ENCODE measurements at regions not wholly inside any gene's neighbourhood (a gene's known extent, or its start where the extent isn't known, plus 50 kb on each side); places are given as distances from the start of the nearest gene placed in this dataset.

DNA sequence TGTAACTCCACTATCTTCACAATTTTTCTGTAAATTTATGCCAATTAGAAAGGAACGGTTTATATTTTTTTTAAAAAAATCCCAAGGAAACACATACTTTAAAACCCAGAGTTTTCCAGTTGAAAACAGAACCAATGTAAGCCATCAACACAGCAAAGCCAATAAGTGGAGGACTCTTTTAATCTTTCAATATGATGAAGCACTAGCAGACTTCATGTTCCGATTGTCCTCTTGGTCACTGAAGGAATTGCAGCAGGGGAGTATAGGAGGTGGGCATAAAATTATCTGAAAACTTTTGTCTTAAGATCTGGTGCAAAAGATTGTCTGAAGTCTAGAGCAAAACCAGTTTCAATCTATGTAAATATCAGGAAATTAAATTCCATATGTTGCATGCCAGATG is 102.1 kb upstream of the PAPPA start:
- DNase-seq (ENCODE audit: extremely low read depth, low read depth) = no peak

DNA sequence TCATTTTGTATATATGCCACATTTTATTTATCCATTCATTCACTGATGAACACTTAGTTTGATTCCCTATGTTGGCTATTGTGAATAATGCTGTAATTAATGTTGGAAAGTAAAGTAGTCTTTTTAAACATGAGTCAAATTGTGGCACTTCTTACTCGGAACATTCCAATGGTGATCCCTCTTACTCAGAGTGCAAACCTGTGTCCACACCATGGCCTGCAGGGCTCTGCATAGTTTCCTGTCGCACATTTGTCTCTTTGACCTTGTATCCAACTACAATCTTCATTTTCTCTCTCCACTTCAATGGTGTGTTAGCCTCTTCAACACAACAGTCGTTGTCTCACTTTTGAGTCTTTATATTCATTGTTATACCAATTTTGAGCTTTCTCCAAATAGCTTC is 98.1 kb upstream of the PAPPA start:
- TF ChIP-seq, protein P1, sequence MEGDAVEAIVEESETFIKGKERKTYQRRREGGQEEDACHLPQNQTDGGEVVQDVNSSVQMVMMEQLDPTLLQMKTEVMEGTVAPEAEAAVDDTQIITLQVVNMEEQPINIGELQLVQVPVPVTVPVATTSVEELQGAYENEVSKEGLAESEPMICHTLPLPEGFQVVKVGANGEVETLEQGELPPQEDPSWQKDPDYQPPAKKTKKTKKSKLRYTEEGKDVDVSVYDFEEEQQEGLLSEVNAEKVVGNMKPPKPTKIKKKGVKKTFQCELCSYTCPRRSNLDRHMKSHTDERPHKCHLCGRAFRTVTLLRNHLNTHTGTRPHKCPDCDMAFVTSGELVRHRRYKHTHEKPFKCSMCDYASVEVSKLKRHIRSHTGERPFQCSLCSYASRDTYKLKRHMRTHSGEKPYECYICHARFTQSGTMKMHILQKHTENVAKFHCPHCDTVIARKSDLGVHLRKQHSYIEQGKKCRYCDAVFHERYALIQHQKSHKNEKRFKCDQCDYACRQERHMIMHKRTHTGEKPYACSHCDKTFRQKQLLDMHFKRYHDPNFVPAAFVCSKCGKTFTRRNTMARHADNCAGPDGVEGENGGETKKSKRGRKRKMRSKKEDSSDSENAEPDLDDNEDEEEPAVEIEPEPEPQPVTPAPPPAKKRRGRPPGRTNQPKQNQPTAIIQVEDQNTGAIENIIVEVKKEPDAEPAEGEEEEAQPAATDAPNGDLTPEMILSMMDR (IDR thresholded peaks at IDR 0.05; ENCODE audit: low read depth, low read length, missing control alignments) = no peak
- no peak for DNase-seq (ENCODE audit: extremely low read depth, low read depth)
- H3K4me3 ChIP-seq (replicated peaks; ENCODE audit: low read depth, low read length) = no peak overlapping the region

More for the DNA sequence above, 102.1 kb upstream of the PAPPA start:
- TF ChIP-seq, protein P1 (IDR thresholded peaks at IDR 0.05; ENCODE audit: low read depth, low read length, missing control alignments) = no peak
- no peak overlapping the region for H3K4me3 ChIP-seq (replicated peaks; ENCODE audit: low read depth, low read length)

DNA sequence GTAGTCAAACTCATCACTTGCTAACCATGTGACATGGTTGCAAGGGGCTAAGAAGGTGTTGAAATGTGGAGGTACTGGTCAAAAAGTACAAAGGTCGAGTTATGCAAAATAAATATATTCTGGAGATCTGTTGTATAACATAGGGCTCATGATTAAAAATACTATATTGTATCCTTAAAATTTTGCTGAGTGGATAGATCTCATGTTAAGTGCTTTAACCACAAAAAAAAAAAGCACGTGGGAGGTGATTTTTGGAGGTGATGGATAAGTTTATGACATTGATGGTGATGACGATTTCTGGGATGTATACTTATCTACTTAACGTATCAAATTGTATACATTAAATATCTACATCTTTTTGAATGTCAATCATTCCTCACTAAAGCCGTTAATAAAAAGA is 96.2 kb upstream of the PAPPA start:
- no peak for DNase-seq (ENCODE audit: extremely low read depth, low read depth)
- H3K4me3 ChIP-seq (replicated peaks; ENCODE audit: low read depth, low read length) = no peak overlapping the region
- TF ChIP-seq, protein P1 (IDR thresholded peaks at IDR 0.05; ENCODE audit: low read depth, low read length, missing control alignments) = no peak

DNA sequence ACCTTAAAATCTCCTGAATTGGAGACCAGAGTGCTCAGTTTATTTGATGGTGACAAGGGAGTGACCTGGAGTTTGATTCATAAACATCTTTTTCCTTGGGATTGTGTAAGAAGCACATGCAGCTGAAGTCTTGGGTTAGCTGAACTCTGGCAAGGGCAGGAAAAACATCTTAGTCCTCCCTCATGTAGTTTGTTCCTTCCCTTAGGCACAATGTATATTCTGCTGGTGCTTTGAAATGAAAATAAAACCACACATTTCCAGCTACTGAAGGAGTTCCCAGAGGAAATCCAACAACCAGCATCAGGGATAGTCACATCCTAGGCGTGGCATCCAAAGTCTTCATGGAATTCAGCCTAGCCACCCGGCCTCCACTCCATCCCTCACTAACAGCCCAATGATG is 95.2 kb upstream of the PAPPA start:
- DNase-seq (ENCODE audit: extremely low read depth, low read depth) = no peak
- no peak overlapping the region for H3K4me3 ChIP-seq (replicated peaks; ENCODE audit: low read depth, low read length)
- TF ChIP-seq, protein P1 (IDR thresholded peaks at IDR 0.05; ENCODE audit: low read depth, low read length, missing control alignments) = no peak

DNA sequence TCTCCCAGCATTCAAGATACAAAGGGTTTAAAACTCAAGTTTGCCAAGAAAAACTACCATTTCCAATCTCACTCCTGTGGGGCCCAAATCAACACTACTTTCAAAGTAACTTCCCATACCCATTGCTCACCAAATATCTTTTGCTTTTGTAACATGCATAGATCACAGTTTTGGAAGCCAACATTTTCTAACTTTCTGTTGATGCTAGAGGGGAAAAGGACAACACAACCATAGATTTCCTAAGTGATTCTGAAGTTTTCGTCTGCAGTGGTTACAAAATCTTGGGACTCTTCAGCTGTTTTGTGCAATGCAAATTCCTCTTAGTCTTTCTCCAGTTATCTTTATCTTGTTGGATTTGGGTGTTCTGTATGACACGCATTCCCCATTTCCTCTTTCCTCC is 94.1 kb upstream of the PAPPA start:
- DNase-seq (ENCODE audit: extremely low read depth, low read depth) = no peak
- TF ChIP-seq, protein P1 (IDR thresholded peaks at IDR 0.05; ENCODE audit: low read depth, low read length, missing control alignments) = no peak
- no peak overlapping the region for H3K4me3 ChIP-seq (replicated peaks; ENCODE audit: low read depth, low read length)

DNA sequence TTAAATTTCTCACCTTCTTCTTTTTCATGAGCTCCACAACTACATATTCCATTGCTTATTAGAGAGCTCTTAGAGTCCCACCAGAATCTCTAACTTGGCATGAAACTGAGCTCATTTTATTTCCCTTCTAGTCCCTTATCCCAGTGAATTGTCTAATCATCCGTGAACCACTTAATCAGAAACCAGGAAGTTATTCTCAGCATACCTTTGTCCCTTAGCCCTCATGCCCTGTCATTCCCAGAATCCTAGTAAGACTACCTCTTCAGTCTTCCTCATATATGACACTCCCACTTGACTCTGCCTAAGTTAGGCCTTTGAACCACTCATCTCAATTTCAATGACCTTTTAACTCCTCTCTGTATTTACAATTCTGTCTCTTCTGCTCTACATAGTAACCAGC is 93.0 kb upstream of the PAPPA start:
- DNase-seq (ENCODE audit: extremely low read depth, low read depth) = no peak
- TF ChIP-seq, protein P1 (IDR thresholded peaks at IDR 0.05; ENCODE audit: low read depth, low read length, missing control alignments) = no peak

DNA sequence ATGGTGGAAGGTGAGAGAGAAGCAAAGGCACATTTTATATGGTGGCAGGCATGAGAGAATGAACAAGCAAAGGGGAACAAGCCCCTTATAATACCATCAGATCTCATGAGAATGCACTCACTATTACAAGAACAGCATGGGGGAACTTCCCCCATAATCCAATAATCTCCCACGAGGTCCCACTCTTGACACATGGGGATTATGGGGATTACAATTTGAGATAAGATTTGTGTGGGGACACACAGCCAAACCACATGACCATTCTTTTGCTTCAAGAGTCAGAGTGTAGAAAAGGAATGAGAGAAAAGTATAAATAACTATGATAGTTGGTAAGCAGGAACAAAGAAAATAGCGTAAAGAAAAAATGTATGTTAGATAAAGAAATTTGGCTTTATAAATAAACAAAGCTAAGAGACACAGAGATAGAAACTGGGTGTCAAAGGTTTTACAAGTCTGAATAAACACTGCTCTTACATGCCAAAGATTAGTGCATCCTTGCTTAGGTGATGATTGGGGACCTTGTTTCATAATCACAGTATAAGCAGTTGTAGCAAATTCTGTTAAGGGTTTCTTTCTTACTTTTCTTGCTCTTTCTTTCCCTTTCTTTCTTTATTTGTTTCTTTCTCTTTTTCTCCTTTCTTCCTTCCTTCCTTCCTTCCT is 91.9 kb upstream of the PAPPA start:
- TF ChIP-seq, protein P1 (IDR thresholded peaks at IDR 0.05; ENCODE audit: low read depth, low read length, missing control alignments) = no peak
- no peak for DNase-seq (ENCODE audit: extremely low read depth, low read depth)
- H3K4me3 ChIP-seq (replicated peaks; ENCODE audit: low read depth, low read length) = no peak overlapping the region

More for the DNA sequence above, 93.0 kb upstream of the PAPPA start:
- H3K4me3 ChIP-seq (replicated peaks; ENCODE audit: low read depth, low read length) = no peak overlapping the region

Measured in HFF-Myc (cell line).